ENCODE measurements at regions not wholly inside any gene's neighbourhood (a gene's known extent, or its start where the extent isn't known, plus 50 kb on each side); places are given as distances from the start of the nearest gene placed in this dataset.

- intact Hi-C loops (cut with DNase I; ENCODE audit: low total_unique reads) = no loop called here
Observed at GRCh38 chr1:101730559-101730958, 266.2 kb downstream of the OLFM3 start.

DNA sequence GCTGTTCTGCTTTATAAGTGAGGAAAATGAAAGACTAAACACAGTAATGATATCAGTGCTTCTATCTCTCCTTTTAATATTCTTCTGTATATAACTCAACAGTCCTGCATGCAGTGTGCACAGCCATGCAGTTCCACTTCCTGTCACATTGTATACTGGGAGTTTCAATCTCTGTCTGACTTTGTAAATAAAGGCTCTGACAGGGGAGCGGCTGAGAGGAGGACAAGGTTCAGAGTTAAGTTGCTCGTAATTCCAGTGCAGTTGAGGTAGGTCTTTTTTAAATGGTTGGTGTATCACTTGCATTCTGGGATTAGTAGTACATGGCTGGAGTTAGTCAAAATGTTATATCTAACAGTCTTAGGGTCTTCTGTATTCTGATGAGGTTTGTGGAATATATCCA, 264.5 kb downstream of the OLFM3 start:
- no peak overlapping the region for H3K4me3 ChIP-seq
- H3K27ac ChIP-seq = no peak overlapping the region
- 33 to 47% (median 36%) methylated on average over 2 of the region's 2 CpGs for WGBS, 5 donors
- no peaks in the 10 kb centered on the region for H3K27me3 ChIP-seq
- TF ChIP-seq POLR2AphosphoS5 (IDR thresholded peaks at IDR 0.05) (no peak), CTCF (IDR thresholded peaks at IDR 0.05) (no peak), EP300 (IDR thresholded peaks at IDR 0.05) (no peak), POLR2A (IDR thresholded peaks at IDR 0.05) (no peak)
- no peaks in the 10 kb centered on the region for H3K9me3 ChIP-seq
- peak in 1 of 2 donors; percentile 30 for DNase-seq
- no peaks in the 10 kb centered on the region for H3K4me1 ChIP-seq
- no peaks in the 10 kb centered on the region for H3K36me3 ChIP-seq
- intact Hi-C loops (cut with DNase I; ENCODE audit: low total_unique reads) = no loop called here

More at GRCh38 chr1:101730559-101730958, 266.2 kb downstream of the OLFM3 start:
- no peaks in the 10 kb centered on the region for H3K36me3 ChIP-seq
- H3K27me3 ChIP-seq = no peaks in the 10 kb centered on the region
- no peak for DNase-seq
- no peak overlapping the region for H3K27ac ChIP-seq
- no peak for TF ChIP-seq EP300 (IDR thresholded peaks at IDR 0.05)
- TF ChIP-seq POLR2A (IDR thresholded peaks at IDR 0.05) = no peak
- no peak for TF ChIP-seq CTCF (IDR thresholded peaks at IDR 0.05)
- no peak for TF ChIP-seq POLR2AphosphoS5 (IDR thresholded peaks at IDR 0.05)
- 90 to 97% (median 92%) methylated on average over 2 of the region's 2 CpGs for WGBS, 5 donors
- no peaks in the 10 kb centered on the region for H3K4me1 ChIP-seq
- H3K9me3 ChIP-seq = no peaks in the 10 kb centered on the region
- H3K4me3 ChIP-seq = no peak overlapping the region

GRCh38 chr1:101733340-101733739, 263.4 kb downstream of the OLFM3 start:
- Histone ChIP-seq H3K27me3 (no peaks in the 10 kb centered on the region), H3K4me1 (no peaks in the 10 kb centered on the region), H3K36me3 (no peaks in the 10 kb centered on the region), H3K27ac (no peak overlapping the region), H3K4me3 (no peak overlapping the region), H3K9me3 (no peaks in the 10 kb centered on the region)
- intact Hi-C loops (cut with DNase I; ENCODE audit: low total_unique reads) = no loop called here
- DNase-seq = peak in 1 of 2 donors; percentile 40
- TF ChIP-seq EP300 (IDR thresholded peaks at IDR 0.05) (no peak), POLR2A (IDR thresholded peaks at IDR 0.05) (no peak), CTCF (IDR thresholded peaks at IDR 0.05) (no peak), POLR2AphosphoS5 (IDR thresholded peaks at IDR 0.05) (no peak)

GRCh38 chr1:101738475-101738874, 258.3 kb downstream of the OLFM3 start:
- no peak overlapping the region for H3K27ac ChIP-seq
- DNase-seq = no peak
- H3K4me3 ChIP-seq = no peak overlapping the region
- H3K4me1 ChIP-seq = no peaks in the 10 kb centered on the region
- H3K27me3 ChIP-seq = no peaks in the 10 kb centered on the region
- H3K9me3 ChIP-seq = no peaks in the 10 kb centered on the region
- intact Hi-C loops (cut with DNase I; ENCODE audit: low total_unique reads) = no loop called here
- no peak for TF ChIP-seq EP300 (IDR thresholded peaks at IDR 0.05)
- TF ChIP-seq POLR2A (IDR thresholded peaks at IDR 0.05) = no peak
- no peak for TF ChIP-seq POLR2AphosphoS5 (IDR thresholded peaks at IDR 0.05)
- no peak for TF ChIP-seq CTCF (IDR thresholded peaks at IDR 0.05)
- 87 to 93% (median 89%) methylated on average over 1 of the region's 1 CpG for WGBS, 5 donors
- no peaks in the 10 kb centered on the region for H3K36me3 ChIP-seq
